Urinary bladder (tissue), 3 donors: ENCODE measurements at regions not wholly inside any gene's neighbourhood (a gene's known extent, or its start where the extent isn't known, plus 50 kb on each side); places are given as distances from the start of the nearest gene placed in this dataset.
"Not testable (repeated sequence)": the region's sequence is repeated elsewhere in the genome, so short reads cannot be mapped to it uniquely, and the experiment has no call there.

ENCODE experiments used
- DNase-seq: peaks from one replicate; pipeline ENCODE4 v3.0.0-alpha.2; 2015; ENCODE audit errors: extremely low spot score
- H3K27ac ChIP-seq: one replicate; pipeline ENCODE4 v1.5.1; 2013; ENCODE audit warnings: low read depth, mild to moderate bottlenecking, moderate library complexity
- H3K36me3 ChIP-seq: one replicate; pipeline ENCODE4 v1.6.1; 2013; ENCODE audit warnings: mild to moderate bottlenecking, moderate library complexity; ENCODE audit not compliant: insufficient read depth
- H3K4me1 ChIP-seq: one replicate; pipeline ENCODE4 v1.6.1; 2013; ENCODE audit warnings: mild to moderate bottlenecking, moderate library complexity; ENCODE audit not compliant: insufficient read depth
- H3K4me3 ChIP-seq: one replicate; pipeline ENCODE4 v1.5.1; 2013; ENCODE audit warnings: low read depth, low read length
- WGBS: extraction: QIAGEN DNeasy Blood & Tissue Kit; methylation state at CpG from one replicate; pipeline ENCODE4 v1.1.7; 2013; 5-methylcytosine and 5-hydroxymethylcytosine counted together
- donor health status: healthy with polysubstance abuse.
- donor health status: healthy.

DNA sequence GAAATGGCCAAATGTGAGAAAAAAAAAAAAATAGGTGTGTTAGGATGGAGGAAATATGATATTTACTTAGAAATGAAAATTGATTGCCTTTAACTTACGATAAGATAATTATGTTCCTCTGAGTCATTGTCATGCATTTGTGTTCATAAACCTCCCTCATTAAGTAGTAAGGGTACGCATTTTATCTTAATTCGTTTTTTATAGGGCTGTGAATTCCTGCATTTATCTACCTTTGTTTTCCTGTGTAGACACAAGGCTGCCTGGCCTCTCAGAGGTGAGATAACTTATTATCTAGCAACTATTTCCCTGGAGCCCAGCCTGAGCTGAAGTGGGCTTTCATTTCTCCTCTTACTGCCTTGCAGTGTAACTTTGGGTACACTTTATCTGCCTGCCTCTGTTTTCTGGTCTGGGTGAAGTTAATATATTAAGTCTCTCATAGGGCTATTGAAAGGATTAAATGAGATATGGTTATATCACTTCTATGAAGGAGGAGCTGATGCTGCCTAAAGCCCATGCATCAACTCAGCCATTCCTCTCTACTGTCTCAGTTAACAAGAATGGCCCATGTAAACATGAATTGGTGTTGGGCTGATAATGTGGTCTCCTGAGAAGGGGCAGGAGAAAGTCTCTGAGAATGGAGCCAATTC, 103.8 kb upstream of the KLF4 start:
- WGBS: 66% methylated on average over 3 of the region's 3 CpGs
- no peaks in the 10 kb centered on the region for H3K4me1 ChIP-seq
- no peak overlapping the region for H3K27ac ChIP-seq
- H3K36me3 ChIP-seq: no peaks in the 10 kb centered on the region
- no peak overlapping the region for H3K4me3 ChIP-seq
- no peak for DNase-seq

DNA sequence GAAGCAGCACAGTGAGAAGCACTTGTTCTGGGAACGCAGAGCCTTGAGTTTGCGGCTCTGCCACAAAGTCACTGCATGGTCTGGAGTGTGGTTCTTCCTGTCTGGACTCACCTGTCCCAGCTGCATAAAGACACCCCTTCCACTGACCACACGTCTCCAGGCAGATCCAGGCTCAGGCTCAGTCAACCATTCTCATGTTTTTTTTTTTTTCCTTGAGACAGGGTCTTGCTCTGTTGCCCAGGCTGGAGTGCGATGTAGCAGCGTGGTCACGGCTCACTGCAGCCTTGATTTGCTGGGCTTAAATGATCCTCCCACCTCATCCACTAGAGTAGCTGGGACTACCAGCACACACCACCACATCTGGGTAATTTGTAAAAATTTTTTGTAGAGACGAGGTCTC, 102.9 kb upstream of the KLF4 start:
- Histone ChIP-seq H3K27ac (no peak overlapping the region), H3K4me1 (no peaks in the 10 kb centered on the region), H3K4me3 (no peak overlapping the region), H3K36me3 (no peaks in the 10 kb centered on the region)
- WGBS: 94% methylated on average over 7 of the region's 7 CpGs
- DNase-seq: no peak

DNA sequence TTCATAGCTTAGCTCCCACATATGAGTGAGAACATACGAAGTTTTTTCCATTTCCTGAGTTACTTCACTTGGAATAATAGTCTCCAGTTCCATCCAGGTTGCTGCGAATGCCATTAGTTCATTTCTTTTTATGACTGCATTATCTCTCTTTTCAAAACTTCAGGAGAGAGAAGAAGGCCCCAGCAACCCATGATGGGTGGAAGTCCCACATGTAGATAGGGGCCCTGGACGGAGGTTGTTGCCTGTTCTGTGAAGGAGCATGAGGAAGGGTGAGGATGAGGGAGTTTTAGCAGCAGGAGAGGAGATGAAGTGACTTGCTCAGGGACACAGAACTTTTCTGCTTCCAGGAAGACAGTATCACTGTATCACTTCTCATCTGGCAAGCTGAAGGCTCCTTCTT, 102.2 kb upstream of the KLF4 start:
- 85% methylated on average over 3 of the region's 3 CpGs for WGBS
- no peaks in the 10 kb centered on the region for H3K4me1 ChIP-seq

DNA sequence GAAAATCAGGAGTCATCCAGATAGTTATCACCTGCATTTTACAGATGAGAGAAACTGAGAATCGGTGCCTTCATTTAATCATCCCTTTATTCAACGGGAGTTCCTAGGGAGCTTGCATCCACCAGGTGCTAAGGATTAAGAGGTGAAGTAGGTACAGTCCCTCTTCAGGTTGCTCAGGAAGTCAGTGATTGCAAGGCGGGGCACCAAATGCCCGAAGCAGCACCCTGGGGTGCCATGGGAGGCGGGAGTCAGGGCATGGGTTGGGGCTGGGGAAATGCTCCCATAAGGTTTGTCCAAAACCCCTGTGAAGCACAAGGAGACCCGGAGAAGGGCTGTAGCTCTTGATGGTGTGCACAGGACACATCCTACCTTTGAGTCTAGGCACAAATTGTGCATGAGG, 98.8 kb upstream of the KLF4 start:
- 95% methylated on average over 6 of the region's 6 CpGs for WGBS
- H3K4me1 ChIP-seq: no peaks in the 10 kb centered on the region
- no peak for DNase-seq
- no peak overlapping the region for H3K4me3 ChIP-seq
- H3K27ac ChIP-seq: no peak overlapping the region
- no peaks in the 10 kb centered on the region for H3K36me3 ChIP-seq

More for the DNA sequence above, 102.2 kb upstream of the KLF4 start:
- no peak for DNase-seq
- Histone ChIP-seq H3K4me3 (no peak overlapping the region), H3K36me3 (no peaks in the 10 kb centered on the region), H3K27ac (no peak overlapping the region)

DNA sequence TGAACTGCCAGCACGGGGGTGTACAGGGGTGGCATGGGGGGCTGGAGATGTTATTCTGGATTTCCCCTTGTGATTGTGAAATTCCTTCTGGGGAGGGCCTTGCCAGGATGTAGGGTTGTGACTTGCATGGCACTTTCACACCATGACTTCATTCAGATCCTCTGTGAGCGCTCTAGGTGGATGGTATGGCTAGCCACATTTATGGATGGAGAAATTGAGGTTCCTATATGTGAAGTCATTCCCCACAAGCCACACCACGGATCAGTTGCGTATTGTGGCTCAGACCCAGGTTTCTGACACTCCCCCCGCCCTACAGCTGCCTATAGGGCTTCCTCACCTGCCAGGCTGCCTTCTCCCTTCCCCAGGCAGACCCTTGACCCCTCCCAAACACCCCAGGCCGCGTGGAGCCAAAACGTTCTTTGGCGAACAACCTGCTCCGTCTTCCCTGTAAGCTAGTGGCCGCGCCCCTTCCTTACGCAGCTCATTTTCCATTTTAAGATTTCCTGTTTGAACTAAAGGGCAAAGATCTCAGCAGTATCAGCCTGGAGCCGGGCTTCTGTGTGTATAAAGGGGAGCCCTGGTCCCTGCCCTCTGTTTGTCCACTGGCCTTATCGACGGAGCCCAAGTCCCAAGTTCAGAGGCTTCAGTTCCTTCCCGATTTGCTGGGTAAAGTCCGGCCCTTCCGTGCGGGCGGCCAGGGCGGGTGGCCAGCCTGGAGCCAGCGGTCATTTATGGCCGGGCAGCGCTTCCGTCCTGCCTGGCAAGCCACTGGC, 97.8 kb upstream of the KLF4 start:
- Histone ChIP-seq H3K36me3 (no peaks in the 10 kb centered on the region), H3K4me1 (no peaks in the 10 kb centered on the region), H3K27ac (no peak overlapping the region), H3K4me3 (no peak overlapping the region)
- 63% methylated on average over 26 of the region's 26 CpGs for WGBS
- no peak for DNase-seq

DNA sequence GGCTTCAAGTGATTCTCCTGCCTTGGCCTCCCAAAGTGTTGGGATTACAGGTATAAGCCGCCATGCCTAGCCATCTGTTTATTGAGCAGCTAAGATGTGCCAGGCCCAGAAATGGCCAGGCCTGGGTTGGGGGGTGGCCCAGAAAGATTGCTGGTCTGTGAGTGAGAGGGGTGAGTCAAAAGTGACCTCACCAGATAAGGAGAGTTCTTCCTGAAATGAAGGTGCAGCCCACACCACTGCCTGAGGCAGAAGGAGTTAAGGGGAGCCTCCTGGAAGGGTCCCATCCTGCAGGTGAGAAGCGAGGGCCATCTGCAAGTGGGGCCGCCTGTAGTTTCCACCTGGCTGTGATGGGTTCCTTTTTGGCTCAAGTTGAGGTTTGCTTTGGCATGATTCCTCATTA, 96.9 kb upstream of the KLF4 start:
- Histone ChIP-seq H3K27ac (no peak overlapping the region), H3K36me3 (no peaks in the 10 kb centered on the region), H3K4me1 (no peaks in the 10 kb centered on the region), H3K4me3 (no peak overlapping the region)
- DNase-seq: no peak
- 93% methylated on average over 3 of the region's 3 CpGs for WGBS

DNA sequence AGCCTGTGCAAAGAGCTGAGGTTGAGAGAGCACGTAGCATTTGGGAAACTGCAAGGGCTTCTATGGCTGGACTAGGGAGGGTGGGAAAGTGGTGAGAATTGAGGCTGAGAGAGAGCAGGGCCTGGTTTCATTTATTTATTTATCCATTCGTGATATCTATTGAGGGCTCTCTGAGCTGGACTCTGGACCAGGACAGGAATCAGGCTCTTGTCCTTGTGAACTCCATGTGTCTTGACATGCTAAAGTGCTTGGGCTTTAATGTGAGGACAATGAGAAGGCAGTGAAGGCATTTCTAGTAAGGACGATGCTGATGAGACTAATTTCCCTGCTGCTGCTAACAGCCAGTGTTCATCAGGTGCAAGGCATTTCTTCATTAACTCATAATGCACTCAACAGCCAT, 95.9 kb upstream of the KLF4 start:
- no peaks in the 10 kb centered on the region for H3K36me3 ChIP-seq
- 80% methylated on average over 3 of the region's 3 CpGs for WGBS
- no peaks in the 10 kb centered on the region for H3K4me1 ChIP-seq
- H3K27ac ChIP-seq: no peak overlapping the region
- no peak overlapping the region for H3K4me3 ChIP-seq
- no peak for DNase-seq

DNA sequence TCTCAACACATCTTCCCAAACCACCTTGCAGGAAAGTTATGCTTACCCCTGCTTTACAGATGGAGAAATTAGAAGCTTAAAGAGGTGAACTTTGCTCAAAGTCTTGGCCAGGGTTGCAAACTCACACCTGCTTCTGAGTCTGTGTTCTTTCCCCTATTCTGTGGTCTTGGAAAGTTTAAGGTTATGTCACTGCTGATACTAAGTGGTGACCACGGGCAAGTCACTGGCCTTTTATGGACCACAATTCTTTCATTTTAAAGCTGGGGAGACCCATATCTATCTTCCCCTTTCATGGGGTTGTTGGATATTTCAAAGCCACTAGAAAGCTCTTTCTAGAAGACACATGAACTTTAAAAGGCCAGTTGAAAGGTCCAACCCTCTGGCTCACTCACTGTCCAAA, 95.4 kb upstream of the KLF4 start:
- 79% methylated on average over 1 of the region's 1 CpG for WGBS
- DNase-seq: no peak

DNA sequence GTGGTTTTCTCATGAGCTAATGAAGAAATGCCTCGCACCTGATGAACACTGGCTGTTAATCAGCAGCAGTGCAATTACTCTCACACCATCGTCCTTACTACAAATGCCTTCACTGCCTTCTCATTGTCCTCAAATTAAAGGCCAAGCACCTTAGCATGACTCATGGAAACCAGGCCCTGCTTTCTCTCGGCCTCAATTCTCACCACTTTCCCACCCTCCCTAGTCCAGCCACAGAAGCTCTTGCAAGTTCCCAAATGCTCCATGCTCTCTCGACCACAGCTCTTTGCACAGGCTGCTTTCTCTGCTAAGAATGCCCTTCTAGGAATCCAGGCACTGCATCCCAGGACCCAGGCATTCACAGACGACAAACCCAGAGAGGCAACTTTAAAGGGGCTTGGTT, 94.6 kb upstream of the KLF4 start:
- H3K4me3 ChIP-seq: no peak overlapping the region
- 85% methylated on average over 5 of the region's 5 CpGs for WGBS
- no peaks in the 10 kb centered on the region for H3K4me1 ChIP-seq
- H3K36me3 ChIP-seq: no peaks in the 10 kb centered on the region
- no peak overlapping the region for H3K27ac ChIP-seq
- DNase-seq: no peak

More for the DNA sequence above, 95.4 kb upstream of the KLF4 start:
- Histone ChIP-seq H3K27ac (no peak overlapping the region), H3K4me1 (no peaks in the 10 kb centered on the region), H3K36me3 (no peaks in the 10 kb centered on the region), H3K4me3 (no peak overlapping the region)

DNA sequence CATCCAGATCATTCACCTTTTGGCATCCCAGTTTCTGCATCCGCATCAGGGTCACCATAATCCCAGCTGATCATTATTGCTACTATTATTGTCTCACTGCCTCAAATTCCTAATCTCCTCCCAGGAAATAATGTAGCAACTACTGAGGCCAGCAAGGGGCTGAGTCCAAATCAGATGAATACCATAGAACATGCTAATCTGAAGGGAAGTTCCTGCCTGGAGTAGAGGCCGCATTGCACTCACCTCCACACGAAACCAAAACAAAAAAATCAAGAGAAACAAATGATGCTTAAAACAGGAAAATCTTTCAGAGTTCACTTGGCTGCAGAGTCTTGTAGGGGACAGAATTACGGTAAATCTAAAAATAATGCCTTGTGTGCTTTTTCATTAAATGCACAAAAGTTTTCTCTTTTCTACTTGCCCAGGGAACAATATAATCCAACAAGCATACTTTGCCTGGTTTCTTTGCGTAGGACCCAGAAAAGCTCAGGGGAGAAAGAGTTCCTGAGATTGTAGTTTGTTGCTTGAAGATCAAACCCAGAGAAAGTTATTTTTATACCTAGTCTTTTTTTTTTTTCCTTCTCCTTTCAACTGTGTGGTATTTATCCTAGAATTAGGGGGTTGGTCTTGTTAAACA, 87.7 kb upstream of the KLF4 start:
- no peak for DNase-seq
- Histone ChIP-seq H3K4me3 (no peak overlapping the region), H3K27ac (no peak overlapping the region), H3K36me3 (no peaks in the 10 kb centered on the region), H3K4me1 (no peaks in the 10 kb centered on the region)
- 80% methylated on average over 5 of the region's 5 CpGs for WGBS

DNA sequence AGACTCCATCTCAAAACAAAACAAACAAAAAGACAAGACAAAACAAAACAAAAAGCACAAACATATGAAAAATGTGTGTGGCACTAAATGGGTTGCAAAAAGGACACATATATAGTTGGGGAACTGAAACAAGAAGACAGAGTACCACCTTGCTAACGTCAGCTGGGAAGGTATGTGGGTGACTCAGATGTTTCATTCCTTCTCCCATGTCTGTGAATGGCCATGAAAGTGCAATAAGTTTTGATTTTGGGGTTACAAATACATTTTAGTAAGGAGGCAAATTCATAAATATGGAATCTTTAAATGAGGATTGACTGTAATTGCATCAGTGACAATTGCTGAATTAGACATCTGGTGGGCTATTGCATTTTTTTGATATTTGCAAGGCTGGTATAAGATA, 81.6 kb upstream of the KLF4 start:
- no peak for DNase-seq
- H3K4me3 ChIP-seq: no peak overlapping the region
- 74% methylated on average over 1 of the region's 1 CpG for WGBS
- no peaks in the 10 kb centered on the region for H3K4me1 ChIP-seq
- H3K27ac ChIP-seq: no peak overlapping the region
- no peaks in the 10 kb centered on the region for H3K36me3 ChIP-seq

DNA sequence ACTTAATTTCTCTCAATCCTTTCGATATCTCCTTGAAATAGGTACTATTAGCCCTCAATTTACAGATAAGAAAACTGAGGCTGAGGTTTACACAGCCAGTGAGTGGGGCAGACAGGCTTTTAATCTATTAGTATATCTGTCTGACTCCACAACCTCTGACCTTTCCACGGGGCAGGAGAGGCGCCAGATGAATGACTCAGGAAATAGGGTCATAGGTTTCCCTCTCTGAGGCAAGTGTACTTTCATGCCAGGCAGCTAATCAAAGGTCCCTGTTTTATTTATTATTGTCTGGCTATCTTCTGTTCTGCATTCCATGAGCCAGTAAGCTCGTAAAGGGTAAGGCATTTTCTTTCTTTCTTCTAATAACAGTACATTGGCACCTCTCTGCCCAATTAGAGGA, 79.6 kb upstream of the KLF4 start:
- no peaks in the 10 kb centered on the region for H3K4me1 ChIP-seq
- no peak overlapping the region for H3K27ac ChIP-seq
- 55% methylated on average over 4 of the region's 4 CpGs for WGBS
- H3K4me3 ChIP-seq: no peak overlapping the region
- no peak for DNase-seq
- H3K36me3 ChIP-seq: no peaks in the 10 kb centered on the region

DNA sequence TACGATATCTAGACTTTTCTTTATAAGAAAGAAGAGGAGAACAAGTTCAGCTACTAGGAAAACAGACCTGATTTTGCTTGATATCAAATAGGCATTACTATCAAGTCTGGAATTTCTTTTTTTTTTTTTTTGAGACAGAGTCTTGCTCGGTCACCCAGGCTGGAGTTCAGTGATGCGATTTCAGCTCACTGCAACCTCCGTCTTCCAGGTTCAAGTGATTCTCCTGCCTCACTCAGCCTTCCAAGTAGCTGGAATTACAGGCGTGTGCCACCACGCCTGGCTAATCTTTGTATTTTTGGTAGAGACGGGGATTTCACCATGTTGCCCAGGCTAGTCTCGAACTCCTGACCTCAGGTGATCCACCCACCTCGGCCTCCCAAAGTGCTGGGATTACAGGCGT, 78.8 kb upstream of the KLF4 start:
- DNase-seq, H3K4me1 ChIP-seq, H3K36me3 ChIP-seq, H3K27ac ChIP-seq, H3K4me3 ChIP-seq: not testable (repeated sequence)
- WGBS: 96% methylated on average over 10 of the region's 10 CpGs

DNA sequence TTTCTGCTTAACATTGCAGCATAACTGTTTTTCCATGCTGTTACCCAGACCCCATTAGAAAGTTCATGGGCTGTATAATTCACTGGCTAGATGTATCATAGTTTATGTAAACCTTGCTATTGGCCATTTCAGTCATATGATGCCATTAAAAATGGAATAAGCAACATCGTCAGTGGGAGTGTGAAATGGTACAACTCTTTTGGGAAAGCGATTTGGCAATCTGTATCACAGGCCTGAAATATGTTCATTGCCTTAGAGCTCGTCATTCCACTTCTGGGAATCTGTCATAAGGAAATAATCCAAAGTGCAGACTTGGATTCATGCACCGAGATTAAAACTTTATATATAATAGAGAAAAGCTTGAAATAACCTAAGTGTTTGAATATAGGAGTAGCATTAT, 77.9 kb upstream of the KLF4 start:
- Histone ChIP-seq H3K4me1 (no peaks in the 10 kb centered on the region), H3K36me3 (no peaks in the 10 kb centered on the region), H3K27ac (no peak overlapping the region), H3K4me3 (no peak overlapping the region)
- WGBS: 95% methylated on average over 4 of the region's 4 CpGs
- DNase-seq: no peak
